HG03159 (cell line): ENCODE measurements at regions not wholly inside any gene's neighbourhood (a gene's known extent, or its start where the extent isn't known, plus 50 kb on each side); places are given as distances from the start of the nearest gene placed in this dataset.
"Not testable (repeated sequence)": the region's sequence is repeated elsewhere in the genome, so short reads cannot be mapped to it uniquely, and the experiment has no call there.

Source experiments
- ATAC-seq: cut with Tn5 transposase; IDR thresholded peaks from one replicate; pipeline ENCODE4 v1.9.1; 2021; ENCODE audit warnings: mild to moderate bottlenecking, moderate library complexity; ENCODE audit not compliant: unreplicated experiment

GRCh38 chr2:5549771-5550170, 142.4 kb upstream of the SOX11 start:
- ATAC-seq, result no peak

- no peak for ATAC-seq
Measured at GRCh38 chr2:5555636-5556035, 136.5 kb upstream of the SOX11 start.

- ATAC-seq, result no peak
Measured at GRCh38 chr2:5561006-5561405, 131.2 kb upstream of the SOX11 start.

GRCh38 chr2:5562426-5562825, 129.8 kb upstream of the SOX11 start:
- ATAC-seq, result no peak

- no peak for ATAC-seq
Measured at GRCh38 chr2:5562865-5563264, 129.3 kb upstream of the SOX11 start.

- ATAC-seq, result no peak
Measured at GRCh38 chr2:5563411-5563810, 128.8 kb upstream of the SOX11 start.

GRCh38 chr2:5569256-5569655, 122.9 kb upstream of the SOX11 start:
- no peak for ATAC-seq

GRCh38 chr2:5576015-5576414, 116.2 kb upstream of the SOX11 start:
- ATAC-seq, result no peak

GRCh38 chr2:5587766-5588165, 104.4 kb upstream of the SOX11 start:
- no peak for ATAC-seq

GRCh38 chr2:5588601-5589000, 103.6 kb upstream of the SOX11 start:
- no peak for ATAC-seq

- no peak for ATAC-seq
Measured at GRCh38 chr2:5589183-5589582, 103.0 kb upstream of the SOX11 start.

- ATAC-seq, result no peak
Measured at GRCh38 chr2:5590886-5591285, 101.3 kb upstream of the SOX11 start.

GRCh38 chr2:5592916-5593315, 99.3 kb upstream of the SOX11 start:
- ATAC-seq, result no peak

- ATAC-seq, result no peak
Measured at GRCh38 chr2:5594249-5594695, 97.9 kb upstream of the SOX11 start.

GRCh38 chr2:5596868-5597267, 95.3 kb upstream of the SOX11 start:
- ATAC-seq, result no peak

- ATAC-seq, result no peak
Measured at GRCh38 chr2:5598156-5598555, 94.0 kb upstream of the SOX11 start.

GRCh38 chr2:5609201-5609600, 83.0 kb upstream of the SOX11 start:
- ATAC-seq, result no peak

GRCh38 chr2:5612666-5613065, 79.5 kb upstream of the SOX11 start:
- ATAC-seq, result no peak

- ATAC-seq, result no peak
Measured at GRCh38 chr2:5616019-5616418, 76.2 kb upstream of the SOX11 start.

- no peak for ATAC-seq
Measured at GRCh38 chr2:5617358-5617757, 74.8 kb upstream of the SOX11 start.

- ATAC-seq, result no peak
Measured at GRCh38 chr2:5617796-5618195, 74.4 kb upstream of the SOX11 start.

GRCh38 chr2:5618271-5618670, 73.9 kb upstream of the SOX11 start:
- ATAC-seq, result no peak

GRCh38 chr2:5625556-5626065, 66.6 kb upstream of the SOX11 start:
- ATAC-seq, result not testable (repeated sequence)

- not testable (repeated sequence) for ATAC-seq
Measured at GRCh38 chr2:5628484-5628883, 63.7 kb upstream of the SOX11 start.
